D721Med (cell line): ENCODE measurements at regions not wholly inside any gene's neighbourhood (a gene's known extent, or its start where the extent isn't known, plus 50 kb on each side); places are given as distances from the start of the nearest gene placed in this dataset.

ENCODE experiments used
- DNase-seq: peaks from one replicate; pipeline ENCODE4 v3.0.0; 2011; ENCODE audit warnings: low spot score; ENCODE audit not compliant: insufficient read length
- FAIRE-seq: peaks from 2 replicates; lab custom pipeline; 2011; peaks lifted over from hg19 to GRCh38; lab: Jason Lieb, UNC
- TF ChIP-seq, protein P1 (sequence below): IDR thresholded peaks from 2 replicates; pipeline ENCODE4 v1.5.1; 2012; ENCODE audit warnings: mild to moderate bottlenecking, control low read depth; ENCODE audit not compliant: insufficient read depth; ENCODE audit errors: missing control alignments

DNA sequence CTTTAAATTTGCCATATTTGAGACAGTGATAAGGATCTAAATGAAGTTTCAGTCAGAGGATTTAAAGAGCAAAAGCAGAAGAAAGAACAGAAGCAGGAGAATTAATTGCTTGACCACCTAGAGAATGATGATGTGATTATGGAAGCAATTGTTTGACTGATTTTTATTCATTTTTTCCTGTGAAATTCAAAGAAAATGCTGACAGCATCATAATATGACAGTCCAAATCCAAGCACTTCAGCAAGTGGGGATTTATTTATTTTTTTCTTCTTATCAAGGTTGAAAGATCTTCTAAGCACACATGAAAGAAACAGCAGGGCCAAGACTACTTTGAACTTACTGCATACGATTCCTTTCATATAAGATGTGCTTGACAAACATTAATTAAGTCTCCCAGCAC lies 125.2 kb downstream of the BMP2 start:
- no peak for FAIRE-seq
- TF ChIP-seq, protein P1, sequence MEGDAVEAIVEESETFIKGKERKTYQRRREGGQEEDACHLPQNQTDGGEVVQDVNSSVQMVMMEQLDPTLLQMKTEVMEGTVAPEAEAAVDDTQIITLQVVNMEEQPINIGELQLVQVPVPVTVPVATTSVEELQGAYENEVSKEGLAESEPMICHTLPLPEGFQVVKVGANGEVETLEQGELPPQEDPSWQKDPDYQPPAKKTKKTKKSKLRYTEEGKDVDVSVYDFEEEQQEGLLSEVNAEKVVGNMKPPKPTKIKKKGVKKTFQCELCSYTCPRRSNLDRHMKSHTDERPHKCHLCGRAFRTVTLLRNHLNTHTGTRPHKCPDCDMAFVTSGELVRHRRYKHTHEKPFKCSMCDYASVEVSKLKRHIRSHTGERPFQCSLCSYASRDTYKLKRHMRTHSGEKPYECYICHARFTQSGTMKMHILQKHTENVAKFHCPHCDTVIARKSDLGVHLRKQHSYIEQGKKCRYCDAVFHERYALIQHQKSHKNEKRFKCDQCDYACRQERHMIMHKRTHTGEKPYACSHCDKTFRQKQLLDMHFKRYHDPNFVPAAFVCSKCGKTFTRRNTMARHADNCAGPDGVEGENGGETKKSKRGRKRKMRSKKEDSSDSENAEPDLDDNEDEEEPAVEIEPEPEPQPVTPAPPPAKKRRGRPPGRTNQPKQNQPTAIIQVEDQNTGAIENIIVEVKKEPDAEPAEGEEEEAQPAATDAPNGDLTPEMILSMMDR = no peak
- DNase-seq = no peak

DNA sequence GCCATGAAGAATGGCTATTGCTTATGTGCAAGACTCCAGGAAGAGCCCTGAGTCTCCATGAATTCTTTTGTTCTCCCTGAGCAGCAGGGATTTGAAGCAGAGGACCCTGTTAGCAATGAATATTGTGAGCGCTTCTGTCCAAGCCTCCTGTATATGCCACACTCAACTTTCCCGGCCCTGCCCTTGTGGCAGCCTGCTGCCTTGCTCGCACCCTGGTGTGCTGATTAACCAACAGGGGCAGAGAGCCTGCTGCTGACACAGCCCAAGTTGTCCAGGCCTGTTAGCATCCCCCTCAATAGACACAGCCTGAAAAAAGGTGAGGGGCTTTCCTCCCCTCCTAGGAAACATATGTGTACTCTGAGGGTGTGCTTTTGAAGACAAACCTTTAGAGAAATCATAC lies 131.4 kb downstream of the BMP2 start:
- FAIRE-seq (no peak), DNase-seq (no peak)
- TF ChIP-seq, protein P1 = no peak

DNA sequence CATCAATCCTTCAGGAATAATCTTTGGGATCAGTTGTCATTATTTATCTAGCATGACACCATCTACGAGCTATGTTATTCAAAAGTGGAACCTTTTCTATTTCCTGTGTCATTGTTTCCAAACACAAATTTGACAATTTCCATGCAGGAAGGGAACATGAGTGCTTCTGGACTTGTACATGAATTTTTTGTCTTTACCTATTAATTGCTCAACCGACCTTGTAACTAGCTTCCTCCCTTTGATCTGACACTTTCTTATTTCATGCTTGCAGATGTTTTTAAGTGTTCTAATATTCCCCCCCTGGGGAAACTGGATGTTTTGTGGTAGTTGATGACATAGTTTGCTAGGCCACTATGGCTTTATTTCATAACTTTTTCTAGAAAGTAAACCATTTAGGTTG lies 139.4 kb downstream of the BMP2 start:
- FAIRE-seq (no peak), DNase-seq (no peak)
- TF ChIP-seq, protein P1 = no peak

DNA sequence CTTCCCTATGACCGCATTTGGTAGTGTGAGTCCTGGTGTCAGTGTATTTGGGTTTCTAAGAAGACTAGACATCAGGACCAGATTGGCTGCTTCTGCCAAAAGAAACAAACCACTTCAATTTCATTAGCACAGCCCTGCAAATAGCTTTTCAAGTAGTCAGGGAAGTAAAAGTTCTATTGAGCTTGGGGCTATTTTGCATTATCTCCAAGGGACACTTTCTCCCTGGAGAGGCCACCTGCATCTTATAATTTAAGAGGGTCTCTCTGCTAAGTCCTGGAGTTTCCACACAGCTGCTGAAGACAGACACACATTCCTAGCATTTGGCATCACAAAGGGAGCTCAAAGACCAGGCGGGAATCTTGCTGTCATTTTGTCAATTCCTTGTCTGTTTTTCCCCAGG lies 141.2 kb downstream of the BMP2 start:
- FAIRE-seq (no peak), DNase-seq (no peak)
- TF ChIP-seq, protein P1 = no peak

DNA sequence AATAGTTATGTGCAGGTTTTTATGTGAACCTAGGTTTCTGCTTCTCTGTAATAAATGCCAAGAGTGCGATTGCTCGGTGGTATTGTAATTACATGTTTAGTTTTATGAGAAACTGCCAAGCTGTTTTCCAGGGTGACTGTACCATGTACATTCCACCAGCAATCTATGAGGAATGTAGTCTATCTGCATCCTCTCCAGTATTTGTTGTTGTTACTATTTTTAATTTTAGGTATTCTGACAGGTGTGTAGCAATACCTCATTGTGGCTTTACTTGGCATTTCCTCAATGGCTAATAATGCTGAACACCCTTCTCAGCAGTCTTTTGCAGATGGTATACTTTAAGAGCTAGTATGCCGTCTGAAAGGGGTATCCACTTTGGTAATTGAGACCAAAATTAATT lies 142.1 kb downstream of the BMP2 start:
- TF ChIP-seq, protein P1 = no peak
- DNase-seq = no peak
- FAIRE-seq = no peak

DNA sequence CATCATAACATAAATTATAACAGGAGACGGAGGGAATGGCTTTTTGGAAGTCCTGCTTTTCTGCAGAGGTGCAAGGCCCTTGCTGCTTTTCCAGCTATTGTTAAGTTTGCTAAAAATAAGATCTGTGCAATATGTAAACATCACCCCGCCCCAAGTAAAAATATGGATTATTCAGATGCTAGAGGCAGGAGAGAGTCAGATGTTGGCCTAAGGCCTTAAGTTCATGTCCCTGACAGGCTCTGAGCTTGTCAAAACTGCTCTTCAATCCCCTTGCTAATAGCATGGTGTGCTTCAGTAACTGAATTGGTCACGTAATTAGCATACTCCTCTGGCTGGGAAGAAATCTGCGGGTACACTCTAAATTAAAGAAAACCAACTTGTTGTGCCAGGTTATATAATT lies 147.5 kb downstream of the BMP2 start:
- TF ChIP-seq, protein P1 = no peak
- no peak for DNase-seq

DNA sequence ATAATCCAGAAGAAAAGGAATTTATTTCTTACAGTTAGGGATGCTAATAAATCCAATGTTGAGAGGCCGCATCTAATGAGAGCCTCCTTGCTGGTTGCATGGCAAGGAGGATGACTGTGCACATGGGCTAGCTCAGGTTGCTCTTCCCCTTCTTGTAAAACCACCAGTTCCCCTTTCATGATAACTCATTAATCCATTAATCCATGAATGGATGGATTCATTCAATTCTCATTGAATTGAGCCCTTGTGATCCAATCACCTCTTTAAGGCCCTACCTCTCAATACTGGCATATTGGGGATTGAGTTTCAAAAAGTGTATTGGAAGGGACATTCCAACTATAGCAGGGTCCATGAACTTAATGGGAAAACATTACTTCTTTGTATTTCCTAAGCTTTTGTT lies 149.5 kb downstream of the BMP2 start:
- no peak for FAIRE-seq
- TF ChIP-seq, protein P1 = no peak
- no peak for DNase-seq

More for the DNA sequence above, 147.5 kb downstream of the BMP2 start:
- FAIRE-seq = no peak
